ENCODE measurements at regions not wholly inside any gene's neighbourhood (a gene's known extent, or its start where the extent isn't known, plus 50 kb on each side); places are given as distances from the start of the nearest gene placed in this dataset.

- in situ Hi-C loops (cut with HindIII; ENCODE audit: low sequenced_read_pairs) = no loop called here
- DNase-seq (ENCODE audit: low spot score) = no peak
These were observed 167.5 kb downstream of the BRMS1L start for GRCh38 chr14:35993684-35993960.

GRCh38 chr14:35992816-35993683 is 166.9 kb downstream of the BRMS1L start:
- in situ Hi-C loops (cut with HindIII; ENCODE audit: low sequenced_read_pairs) = no loop called here
- no peak for DNase-seq (ENCODE audit: low spot score)

- in situ Hi-C loops (cut with HindIII; ENCODE audit: low sequenced_read_pairs) = no loop called here
- DNase-seq (ENCODE audit: low spot score) = no peak
These were observed 165.2 kb downstream of the BRMS1L start for GRCh38 chr14:35991356-35991755.

- DNase-seq (ENCODE audit: low spot score) = no peak
- in situ Hi-C loops (cut with HindIII; ENCODE audit: low sequenced_read_pairs) = no loop called here
These were observed 163.6 kb downstream of the BRMS1L start for GRCh38 chr14:35989736-35990135.

GRCh38 chr14:35988972-35989690 is 163.0 kb downstream of the BRMS1L start:
- no peak for DNase-seq (ENCODE audit: low spot score)
- in situ Hi-C loops (cut with HindIII; ENCODE audit: low sequenced_read_pairs) = no loop called here

- in situ Hi-C loops (cut with HindIII; ENCODE audit: low sequenced_read_pairs) = no loop called here
- no peak for DNase-seq (ENCODE audit: low spot score)
These were observed 162.4 kb downstream of the BRMS1L start for GRCh38 chr14:35988550-35988949.

- in situ Hi-C loops (cut with HindIII; ENCODE audit: low sequenced_read_pairs) = no loop called here
- no peak for DNase-seq (ENCODE audit: low spot score)
These were observed 161.6 kb downstream of the BRMS1L start for GRCh38 chr14:35987731-35988130.

GRCh38 chr14:35986219-35986573 is 160.1 kb downstream of the BRMS1L start:
- DNase-seq (ENCODE audit: low spot score) = no peak
- in situ Hi-C loops (cut with HindIII; ENCODE audit: low sequenced_read_pairs) = no loop called here

GRCh38 chr14:35985474-35986218 is 159.5 kb downstream of the BRMS1L start:
- in situ Hi-C loops (cut with HindIII; ENCODE audit: low sequenced_read_pairs) = no loop called here
- no peak for DNase-seq (ENCODE audit: low spot score)

- in situ Hi-C loops (cut with HindIII; ENCODE audit: low sequenced_read_pairs) = no loop called here
- DNase-seq (ENCODE audit: low spot score) = no peak
These were observed 153.4 kb downstream of the BRMS1L start for GRCh38 chr14:35979531-35979930.

GRCh38 chr14:35978561-35978960 is 152.4 kb downstream of the BRMS1L start:
- DNase-seq (ENCODE audit: low spot score) = no peak
- in situ Hi-C loops (cut with HindIII; ENCODE audit: low sequenced_read_pairs) = no loop called here

- in situ Hi-C loops (cut with HindIII; ENCODE audit: low sequenced_read_pairs) = no loop called here
- no peak for DNase-seq (ENCODE audit: low spot score)
These were observed 149.7 kb downstream of the BRMS1L start for GRCh38 chr14:35975814-35976213.

- in situ Hi-C loops (cut with HindIII; ENCODE audit: low sequenced_read_pairs) = no loop called here
- no peak for DNase-seq (ENCODE audit: low spot score)
These were observed 147.6 kb downstream of the BRMS1L start for GRCh38 chr14:35973770-35974169.

- no peak for DNase-seq (ENCODE audit: low spot score)
- in situ Hi-C loops (cut with HindIII; ENCODE audit: low sequenced_read_pairs) = no loop called here
These were observed 146.0 kb downstream of the BRMS1L start for GRCh38 chr14:35971965-35972630.

- DNase-seq (ENCODE audit: low spot score) = no peak
- in situ Hi-C loops (cut with HindIII; ENCODE audit: low sequenced_read_pairs) = no loop called here
These were observed 143.2 kb downstream of the BRMS1L start for GRCh38 chr14:35969310-35969709.

- in situ Hi-C loops (cut with HindIII; ENCODE audit: low sequenced_read_pairs) = no loop called here
- peak; percentile 20 for DNase-seq (ENCODE audit: low spot score)
These were observed 139.3 kb downstream of the BRMS1L start for GRCh38 chr14:35965400-35965799.

- in situ Hi-C loops (cut with HindIII; ENCODE audit: low sequenced_read_pairs) = no loop called here
These were observed 138.7 kb downstream of the BRMS1L start for GRCh38 chr14:35964697-35965286.

GRCh38 chr14:35963209-35963608 is 137.1 kb downstream of the BRMS1L start:
- DNase-seq (ENCODE audit: low spot score) = no peak
- in situ Hi-C loops (cut with HindIII; ENCODE audit: low sequenced_read_pairs) = no loop called here

More at GRCh38 chr14:35964697-35965286, 138.7 kb downstream of the BRMS1L start:
- DNase-seq (ENCODE audit: low spot score) = no peak

- DNase-seq (ENCODE audit: low spot score) = no peak
- in situ Hi-C loops (cut with HindIII; ENCODE audit: low sequenced_read_pairs) = no loop called here
These were observed 135.6 kb downstream of the BRMS1L start for GRCh38 chr14:35961697-35962274.
